ENCODE measurements at regions not wholly inside any gene's neighbourhood (a gene's known extent, or its start where the extent isn't known, plus 50 kb on each side); places are given as distances from the start of the nearest gene placed in this dataset.
A peak's percentile ranks its signal among the peaks of the same experiment; 100 is the strongest.

- Mint-ChIP-seq H3K36me3 (ENCODE audit: low read depth) (no peaks in the 10 kb centered on the region), H3K4me3 (ENCODE audit: unreplicated experiment) (peak overlapping the region; percentile 88), H3K9me3 (ENCODE audit: low read depth) (no peaks in the 10 kb centered on the region), H3K27me3 (ENCODE audit: low read depth) (no peaks in the 10 kb centered on the region), H3K4me1 (ENCODE audit: low read depth) (peaks cover 16% of the 10 kb centered on the region), H3K27ac (ENCODE audit: unreplicated experiment) (peak overlapping the region; percentile 97)
- peak; percentile 56 for TF ChIP-seq CTCF (IDR thresholded peaks at IDR 0.05)
- peak; percentile 98 for DNase-seq (ENCODE audit: low spot score)
Observed at GRCh38 chr7:66493235-66494205, 135.2 kb upstream of the KCTD7 start.

DNA sequence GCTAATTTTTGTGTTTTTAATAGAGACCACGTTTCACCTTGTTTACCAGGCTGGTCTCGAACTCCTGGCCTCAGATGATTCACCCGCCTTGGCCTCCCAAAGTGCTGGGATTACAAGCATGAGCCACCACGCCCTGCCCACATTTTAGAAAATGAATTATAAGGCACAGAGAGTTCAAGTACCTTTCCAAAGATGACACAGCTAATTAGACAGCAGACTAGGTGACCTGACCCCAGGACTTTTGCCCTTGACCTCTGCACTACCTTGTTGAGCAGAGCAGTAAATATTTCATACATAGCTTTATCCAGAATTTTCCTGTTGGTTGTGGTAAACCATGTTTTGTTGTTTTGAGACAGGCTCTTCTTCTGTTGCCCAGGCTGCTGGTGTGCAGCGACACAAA, 131.3 kb upstream of the KCTD7 start:
- Mint-ChIP-seq H3K27ac (ENCODE audit: unreplicated experiment) (no peak overlapping the region), H3K4me1 (ENCODE audit: low read depth) (peaks cover 9% of the 10 kb centered on the region), H3K36me3 (ENCODE audit: low read depth) (no peaks in the 10 kb centered on the region), H3K9me3 (ENCODE audit: low read depth) (no peaks in the 10 kb centered on the region), H3K4me3 (ENCODE audit: unreplicated experiment) (no peak overlapping the region), H3K27me3 (ENCODE audit: low read depth) (no peaks in the 10 kb centered on the region)
- DNase-seq (ENCODE audit: low spot score) = peak; percentile 11
- no peak for TF ChIP-seq CTCF (IDR thresholded peaks at IDR 0.05)

GRCh38 chr7:66500087-66500486, 128.6 kb upstream of the KCTD7 start:
- peak; percentile 40 for DNase-seq (ENCODE audit: low spot score)
- no peak overlapping the region for H3K27ac Mint-ChIP-seq (ENCODE audit: unreplicated experiment)
- no peak for TF ChIP-seq CTCF (IDR thresholded peaks at IDR 0.05)
- H3K27me3 Mint-ChIP-seq (ENCODE audit: low read depth) = no peaks in the 10 kb centered on the region
- H3K4me3 Mint-ChIP-seq (ENCODE audit: unreplicated experiment) = no peak overlapping the region
- no peaks in the 10 kb centered on the region for H3K4me1 Mint-ChIP-seq (ENCODE audit: low read depth)
- no peaks in the 10 kb centered on the region for H3K36me3 Mint-ChIP-seq (ENCODE audit: low read depth)
- H3K9me3 Mint-ChIP-seq (ENCODE audit: low read depth) = no peaks in the 10 kb centered on the region

DNA sequence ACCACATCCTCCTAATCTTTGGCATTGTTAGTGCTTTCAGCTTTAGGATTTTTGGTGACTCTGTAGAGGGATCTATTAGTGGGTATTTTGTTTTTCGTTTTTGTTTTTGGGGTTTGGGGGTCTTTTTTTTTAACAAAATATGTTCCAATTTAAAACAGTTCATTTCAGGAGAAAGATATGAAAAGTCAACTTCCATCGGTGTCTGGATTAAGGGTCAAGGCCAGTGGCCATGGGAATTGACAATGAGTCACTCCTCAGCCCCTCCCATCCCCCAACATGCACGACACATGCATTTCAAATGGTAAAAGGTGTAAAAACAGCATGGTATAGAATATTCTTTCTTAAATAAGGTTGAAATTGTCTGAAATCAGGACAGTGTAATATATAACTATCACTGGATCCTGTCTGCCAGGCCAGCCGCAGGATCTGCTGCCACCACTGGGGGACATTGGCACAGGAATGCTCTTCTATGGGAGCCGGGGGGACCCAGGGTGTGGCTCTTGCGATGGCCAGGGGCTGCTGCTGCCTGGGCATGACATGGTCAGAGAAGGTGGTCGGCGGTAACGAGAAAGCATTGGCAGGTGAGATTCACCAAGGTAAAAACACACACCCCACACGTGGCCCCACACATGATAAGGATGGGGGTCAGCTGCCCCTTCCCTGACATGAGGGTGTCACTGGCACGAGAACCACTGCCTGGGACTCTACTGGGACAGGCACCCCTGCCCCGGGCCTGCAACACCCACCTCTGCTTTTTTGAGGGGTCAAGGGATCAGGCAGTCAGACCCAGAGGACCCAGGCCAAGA, 126.2 kb upstream of the KCTD7 start:
- DNase-seq (ENCODE audit: low spot score) = peak; percentile 61
- H3K27ac Mint-ChIP-seq (ENCODE audit: unreplicated experiment) = no peak overlapping the region
- H3K27me3 Mint-ChIP-seq (ENCODE audit: low read depth) = no peaks in the 10 kb centered on the region
- no peak overlapping the region for H3K4me3 Mint-ChIP-seq (ENCODE audit: unreplicated experiment)
- no peaks in the 10 kb centered on the region for H3K36me3 Mint-ChIP-seq (ENCODE audit: low read depth)
- H3K9me3 Mint-ChIP-seq (ENCODE audit: low read depth) = no peaks in the 10 kb centered on the region
- TF ChIP-seq CTCF (IDR thresholded peaks at IDR 0.05) = peak; percentile 45
- no peaks in the 10 kb centered on the region for H3K4me1 Mint-ChIP-seq (ENCODE audit: low read depth)

DNA sequence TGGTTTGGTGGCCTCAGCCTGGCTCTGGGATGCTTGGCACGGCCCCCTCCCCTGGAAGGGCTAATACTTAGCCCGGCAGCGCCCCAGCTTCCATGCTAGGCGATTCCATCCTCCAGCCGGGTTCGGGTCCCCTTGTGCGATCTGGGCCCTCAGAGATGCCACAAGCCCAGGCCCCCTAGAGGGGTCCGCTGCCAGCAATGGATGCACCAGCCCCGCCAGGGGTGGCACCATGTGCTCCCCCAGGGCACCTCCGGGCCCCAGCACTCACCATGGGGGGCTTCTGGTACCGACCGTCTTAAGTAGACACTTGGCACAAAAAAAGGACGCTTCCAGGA, 125.7 kb upstream of the KCTD7 start:
- TF ChIP-seq CTCF (IDR thresholded peaks at IDR 0.05) = no peak
- Mint-ChIP-seq H3K4me3 (ENCODE audit: unreplicated experiment) (no peak overlapping the region), H3K36me3 (ENCODE audit: low read depth) (no peaks in the 10 kb centered on the region), H3K4me1 (ENCODE audit: low read depth) (no peaks in the 10 kb centered on the region), H3K27ac (ENCODE audit: unreplicated experiment) (no peak overlapping the region), H3K27me3 (ENCODE audit: low read depth) (no peaks in the 10 kb centered on the region), H3K9me3 (ENCODE audit: low read depth) (no peaks in the 10 kb centered on the region)
- peak; percentile 89 for DNase-seq (ENCODE audit: low spot score)
